ENCODE measurements at regions not wholly inside any gene's neighbourhood (a gene's known extent, or its start where the extent isn't known, plus 50 kb on each side); places are given as distances from the start of the nearest gene placed in this dataset.

GRCh38 chr9:108072740-108073139 is 583.2 kb upstream of the KLF4 start:
- no peak overlapping the region for H3K4me3 ChIP-seq (ENCODE audit: low read depth, low read length)

GRCh38 chr9:108070861-108071260 is 581.3 kb upstream of the KLF4 start:
- Histone ChIP-seq H3K9me3 (ENCODE audit: control insufficient read depth, insufficient read depth, low read length) (peaks cover 9% of the 10 kb centered on the region; the same call in 1 of the 2 replicates), H3K4me1 (ENCODE audit: control insufficient read depth, insufficient read depth, low read length) (no peaks in the 10 kb centered on the region), H3K36me3 (ENCODE audit: control insufficient read depth, insufficient read depth, low read length) (no peaks in the 10 kb centered on the region), H3K4me3 (ENCODE audit: low read depth, low read length) (no peak overlapping the region), H3K27me3 (ENCODE audit: control insufficient read depth, insufficient read depth, low read length) (no peaks in the 10 kb centered on the region), H3K9ac (ENCODE audit: low read depth, low read length) (no peak overlapping the region), H3K27ac (ENCODE audit: low read depth, low read length) (no peak overlapping the region)

More at GRCh38 chr9:108072740-108073139, 583.2 kb upstream of the KLF4 start:
- Histone ChIP-seq H3K4me1 (ENCODE audit: control insufficient read depth, insufficient read depth, low read length) (no peaks in the 10 kb centered on the region), H3K27me3 (ENCODE audit: control insufficient read depth, insufficient read depth, low read length) (no peaks in the 10 kb centered on the region), H3K36me3 (ENCODE audit: control insufficient read depth, insufficient read depth, low read length) (no peaks in the 10 kb centered on the region), H3K9me3 (ENCODE audit: control insufficient read depth, insufficient read depth, low read length) (peaks cover 9% of the 10 kb centered on the region; the same call in 1 of the 2 replicates), H3K9ac (ENCODE audit: low read depth, low read length) (no peak overlapping the region), H3K27ac (ENCODE audit: low read depth, low read length) (no peak overlapping the region)

- H3K4me1 ChIP-seq (ENCODE audit: control insufficient read depth, insufficient read depth, low read length): no peaks in the 10 kb centered on the region
- H3K36me3 ChIP-seq (ENCODE audit: control insufficient read depth, insufficient read depth, low read length): no peaks in the 10 kb centered on the region
- H3K27me3 ChIP-seq (ENCODE audit: control insufficient read depth, insufficient read depth, low read length): no peaks in the 10 kb centered on the region
- peaks cover 9% of the 10 kb centered on the region; the same call in 1 of the 2 replicates for H3K9me3 ChIP-seq (ENCODE audit: control insufficient read depth, insufficient read depth, low read length)
- H3K4me3 ChIP-seq (ENCODE audit: low read depth, low read length): no peak overlapping the region
- H3K27ac ChIP-seq (ENCODE audit: low read depth, low read length): no peak overlapping the region
- no peak overlapping the region for H3K9ac ChIP-seq (ENCODE audit: low read depth, low read length)
Measured at GRCh38 chr9:108069991-108070390, 580.4 kb upstream of the KLF4 start.

- no peaks in the 10 kb centered on the region for H3K36me3 ChIP-seq (ENCODE audit: control insufficient read depth, insufficient read depth, low read length)
- no peaks in the 10 kb centered on the region for H3K27me3 ChIP-seq (ENCODE audit: control insufficient read depth, insufficient read depth, low read length)
- no peak overlapping the region for H3K9ac ChIP-seq (ENCODE audit: low read depth, low read length)
- H3K4me3 ChIP-seq (ENCODE audit: low read depth, low read length): no peak overlapping the region
- no peaks in the 10 kb centered on the region for H3K9me3 ChIP-seq (ENCODE audit: control insufficient read depth, insufficient read depth, low read length)
- H3K27ac ChIP-seq (ENCODE audit: low read depth, low read length): no peak overlapping the region
- no peaks in the 10 kb centered on the region for H3K4me1 ChIP-seq (ENCODE audit: control insufficient read depth, insufficient read depth, low read length)
Measured at GRCh38 chr9:108062680-108063079, 573.1 kb upstream of the KLF4 start.

- no peaks in the 10 kb centered on the region for H3K9me3 ChIP-seq (ENCODE audit: control insufficient read depth, insufficient read depth, low read length)
- H3K9ac ChIP-seq (ENCODE audit: low read depth, low read length): no peak overlapping the region
- no peaks in the 10 kb centered on the region for H3K27me3 ChIP-seq (ENCODE audit: control insufficient read depth, insufficient read depth, low read length)
- H3K27ac ChIP-seq (ENCODE audit: low read depth, low read length): no peak overlapping the region
- H3K36me3 ChIP-seq (ENCODE audit: control insufficient read depth, insufficient read depth, low read length): no peaks in the 10 kb centered on the region
- no peak overlapping the region for H3K4me3 ChIP-seq (ENCODE audit: low read depth, low read length)
- H3K4me1 ChIP-seq (ENCODE audit: control insufficient read depth, insufficient read depth, low read length): peaks cover 3% of the 10 kb centered on the region; the same call in 1 of the 2 replicates
Measured at GRCh38 chr9:108060175-108060574, 570.6 kb upstream of the KLF4 start.

GRCh38 chr9:108058135-108058814 is 568.7 kb upstream of the KLF4 start:
- Histone ChIP-seq H3K4me1 (ENCODE audit: control insufficient read depth, insufficient read depth, low read length) (peaks cover 6% of the 10 kb centered on the region), H3K4me3 (ENCODE audit: low read depth, low read length) (no peak overlapping the region), H3K36me3 (ENCODE audit: control insufficient read depth, insufficient read depth, low read length) (no peaks in the 10 kb centered on the region), H3K9me3 (ENCODE audit: control insufficient read depth, insufficient read depth, low read length) (no peaks in the 10 kb centered on the region), H3K9ac (ENCODE audit: low read depth, low read length) (no peak overlapping the region), H3K27ac (ENCODE audit: low read depth, low read length) (no peak overlapping the region), H3K27me3 (ENCODE audit: control insufficient read depth, insufficient read depth, low read length) (no peaks in the 10 kb centered on the region)

- H3K9me3 ChIP-seq (ENCODE audit: control insufficient read depth, insufficient read depth, low read length): no peaks in the 10 kb centered on the region
- H3K4me3 ChIP-seq (ENCODE audit: low read depth, low read length): no peak overlapping the region
- no peak overlapping the region for H3K27ac ChIP-seq (ENCODE audit: low read depth, low read length)
- H3K27me3 ChIP-seq (ENCODE audit: control insufficient read depth, insufficient read depth, low read length): no peaks in the 10 kb centered on the region
- no peak overlapping the region for H3K9ac ChIP-seq (ENCODE audit: low read depth, low read length)
- no peaks in the 10 kb centered on the region for H3K36me3 ChIP-seq (ENCODE audit: control insufficient read depth, insufficient read depth, low read length)
- H3K4me1 ChIP-seq (ENCODE audit: control insufficient read depth, insufficient read depth, low read length): peaks cover 13% of the 10 kb centered on the region
Measured at GRCh38 chr9:108057421-108058134, 568.0 kb upstream of the KLF4 start.

GRCh38 chr9:108056805-108057386 is 567.3 kb upstream of the KLF4 start:
- Histone ChIP-seq H3K9ac (ENCODE audit: low read depth, low read length) (no peak overlapping the region), H3K9me3 (ENCODE audit: control insufficient read depth, insufficient read depth, low read length) (no peaks in the 10 kb centered on the region), H3K27ac (ENCODE audit: low read depth, low read length) (no peak overlapping the region), H3K4me3 (ENCODE audit: low read depth, low read length) (no peak overlapping the region), H3K27me3 (ENCODE audit: control insufficient read depth, insufficient read depth, low read length) (no peaks in the 10 kb centered on the region), H3K4me1 (ENCODE audit: control insufficient read depth, insufficient read depth, low read length) (peaks cover 19% of the 10 kb centered on the region), H3K36me3 (ENCODE audit: control insufficient read depth, insufficient read depth, low read length) (no peaks in the 10 kb centered on the region)

GRCh38 chr9:108056084-108056804 is 566.7 kb upstream of the KLF4 start:
- Histone ChIP-seq H3K9ac (ENCODE audit: low read depth, low read length) (no peak overlapping the region), H3K27me3 (ENCODE audit: control insufficient read depth, insufficient read depth, low read length) (no peaks in the 10 kb centered on the region), H3K4me3 (ENCODE audit: low read depth, low read length) (no peak overlapping the region), H3K9me3 (ENCODE audit: control insufficient read depth, insufficient read depth, low read length) (no peaks in the 10 kb centered on the region), H3K4me1 (ENCODE audit: control insufficient read depth, insufficient read depth, low read length) (peaks cover 19% of the 10 kb centered on the region), H3K36me3 (ENCODE audit: control insufficient read depth, insufficient read depth, low read length) (no peaks in the 10 kb centered on the region), H3K27ac (ENCODE audit: low read depth, low read length) (no peak overlapping the region)

- H3K27me3 ChIP-seq (ENCODE audit: control insufficient read depth, insufficient read depth, low read length): no peaks in the 10 kb centered on the region
- H3K36me3 ChIP-seq (ENCODE audit: control insufficient read depth, insufficient read depth, low read length): no peaks in the 10 kb centered on the region
- no peak overlapping the region for H3K4me3 ChIP-seq (ENCODE audit: low read depth, low read length)
- no peak overlapping the region for H3K27ac ChIP-seq (ENCODE audit: low read depth, low read length)
- no peaks in the 10 kb centered on the region for H3K9me3 ChIP-seq (ENCODE audit: control insufficient read depth, insufficient read depth, low read length)
- H3K9ac ChIP-seq (ENCODE audit: low read depth, low read length): no peak overlapping the region
- H3K4me1 ChIP-seq (ENCODE audit: control insufficient read depth, insufficient read depth, low read length): peaks cover 19% of the 10 kb centered on the region
Measured at GRCh38 chr9:108054131-108054630, 564.6 kb upstream of the KLF4 start.

All from HUES48 (cell line).